Mesenchymal stem cell (in vitro differentiated cells and primary cell): ENCODE measurements at regions not wholly inside any gene's neighbourhood (a gene's known extent, or its start where the extent isn't known, plus 50 kb on each side); places are given as distances from the start of the nearest gene placed in this dataset.

ENCODE experiments used
- DNase-seq: peaks from one replicate; pipeline ENCODE4 v3.0.0-alpha.2; 2013
- H2AFZ ChIP-seq: one replicate; pipeline ENCODE4 v1.6.1; 2013; ENCODE audit warnings: low read depth, mild to moderate bottlenecking, control low read depth, inconsistent platforms, low read length, moderate library complexity
- H2AK5ac ChIP-seq: 2 replicates; pipeline ENCODE4 v1.6.1; 2013; ENCODE audit warnings: low read length, moderate library complexity, mild to moderate bottlenecking, inconsistent platforms; ENCODE audit not compliant: severe bottlenecking
- H2BK120ac ChIP-seq: one replicate; pipeline ENCODE4 v1.6.1; 2013; ENCODE audit warnings: low read depth, mild to moderate bottlenecking, inconsistent platforms, low read length, moderate library complexity
- H2BK12ac ChIP-seq, 2 experiments: one replicate each; pipeline ENCODE4 v1.6.1; 2013; ENCODE audit warnings: inconsistent platforms in 2 of 2, low read length in 2 of 2, mild to moderate bottlenecking in 2 of 2, moderate library complexity in 2 of 2, control low read depth in 1 of 2
- H2BK15ac ChIP-seq: one replicate; pipeline ENCODE4 v1.6.1; 2013; ENCODE audit warnings: mild to moderate bottlenecking, low read depth, inconsistent platforms; ENCODE audit not compliant: poor library complexity, severe bottlenecking
- H2BK5ac ChIP-seq: 2 replicates; pipeline ENCODE4 v1.6.1; 2013; ENCODE audit warnings: low read depth, mild to moderate bottlenecking, low read length, control low read depth, inconsistent platforms; ENCODE audit not compliant: poor library complexity, severe bottlenecking
- H3K14ac ChIP-seq, 2 experiments: one replicate each; pipeline ENCODE4 v1.6.1; 2013; ENCODE audit warnings: inconsistent platforms in 2 of 2, low read length in 2 of 2, control low read depth in 1 of 2, mild to moderate bottlenecking in 1 of 2, moderate library complexity in 1 of 2
- H3K18ac ChIP-seq, 2 experiments: one replicate each; pipeline ENCODE4 v1.6.1; 2013; ENCODE audit warnings: inconsistent platforms in 2 of 2, low read length in 2 of 2, control low read depth in 1 of 2, low read depth in 1 of 2, mild to moderate bottlenecking in 1 of 2
- H3K23ac ChIP-seq, 2 experiments: one replicate each; pipeline ENCODE4 v1.6.1; 2013; ENCODE audit warnings: inconsistent platforms in 2 of 2, low read length in 2 of 2, mild to moderate bottlenecking in 2 of 2, moderate library complexity in 2 of 2, control low read depth in 1 of 2
- H3K27ac ChIP-seq: 2 replicates; pipeline ENCODE4 v1.5.1; 2013; ENCODE audit warnings: mild to moderate bottlenecking, moderate library complexity, low read length, control low read depth, inconsistent platforms; ENCODE audit not compliant: poor library complexity, severe bottlenecking
- H3K27me3 ChIP-seq, 2 experiments: 2 replicates each; pipeline versions ENCODE4 v1.6.1 to v1.7.0; 2013; ENCODE audit warnings: low read length in 2 of 2, mild to moderate bottlenecking in 2 of 2, moderate library complexity in 2 of 2, control low read depth in 1 of 2, inconsistent platforms in 1 of 2; ENCODE audit not compliant: control insufficient read depth in 1 of 2, insufficient read depth in 1 of 2
- H3K36me3 ChIP-seq, 2 experiments: 2 replicates each; pipeline versions ENCODE4 v1.6.1 to v1.7.0; 2013; ENCODE audit warnings: low read length in 2 of 2, control low read depth in 1 of 2, inconsistent platforms in 1 of 2, low read depth in 1 of 2, mild to moderate bottlenecking in 1 of 2; ENCODE audit not compliant: insufficient read depth in 2 of 2, control insufficient read depth in 1 of 2
- H3K4ac ChIP-seq, 2 experiments: one replicate each; pipeline ENCODE4 v1.6.1; 2013; ENCODE audit warnings: inconsistent platforms in 2 of 2, low read length in 2 of 2, mild to moderate bottlenecking in 2 of 2, moderate library complexity in 2 of 2, control low read depth in 1 of 2, low read depth in 1 of 2
- H3K4me1 ChIP-seq: 2 replicates; pipeline ENCODE4 v1.6.1; 2013; ENCODE audit warnings: low read depth, low read length, control low read depth; ENCODE audit not compliant: control insufficient read depth, insufficient read depth
- H3K4me2 ChIP-seq: 2 replicates; pipeline ENCODE4 v1.6.1; 2013; ENCODE audit warnings: low read length, mild to moderate bottlenecking, inconsistent platforms; ENCODE audit not compliant: poor library complexity, severe bottlenecking
- H3K4me3 ChIP-seq, 2 experiments: 2 replicates each; pipeline versions ENCODE4 v1.5.1 to v1.7.0; 2013; ENCODE audit warnings: low read length in 2 of 2, mild to moderate bottlenecking in 2 of 2, control low read depth in 1 of 2, low read depth in 1 of 2; ENCODE audit not compliant: insufficient read depth in 1 of 2
- H3K79me1 ChIP-seq: replicated peaks from 2 replicates; pipeline ENCODE4 v1.6.1; 2013; ENCODE audit warnings: mild to moderate bottlenecking, control low read depth, low read length, inconsistent platforms; ENCODE audit not compliant: poor library complexity, severe bottlenecking
- H3K9ac ChIP-seq: 2 replicates; pipeline ENCODE4 v1.7.0; 2013; ENCODE audit warnings: mild to moderate bottlenecking, low read length, moderate library complexity
- H3K9me3 ChIP-seq: 2 replicates; pipeline ENCODE4 v1.7.0; 2013; ENCODE audit warnings: mild to moderate bottlenecking, low read length; ENCODE audit not compliant: control insufficient read depth
- H4K8ac ChIP-seq: one replicate; pipeline ENCODE4 v1.6.1; 2013; ENCODE audit warnings: inconsistent platforms, mild to moderate bottlenecking, low read length, moderate library complexity
- H4K91ac ChIP-seq: one replicate; pipeline ENCODE4 v1.6.1; 2013; ENCODE audit warnings: mild to moderate bottlenecking, low read length, inconsistent platforms
- WGBS: methylation state at CpG from one replicate; pipeline ENCODE4 v1.1.7; 2013; ENCODE audit warnings: mixed read lengths; 5-methylcytosine and 5-hydroxymethylcytosine counted together

GRCh38 chr13:65768545-65768944 is 1461.6 kb downstream of the PCDH9 start:
- no peak overlapping the region for H3K4me3 ChIP-seq
- WGBS = 82% methylated on average over 6 of the region's 6 CpGs

DNA sequence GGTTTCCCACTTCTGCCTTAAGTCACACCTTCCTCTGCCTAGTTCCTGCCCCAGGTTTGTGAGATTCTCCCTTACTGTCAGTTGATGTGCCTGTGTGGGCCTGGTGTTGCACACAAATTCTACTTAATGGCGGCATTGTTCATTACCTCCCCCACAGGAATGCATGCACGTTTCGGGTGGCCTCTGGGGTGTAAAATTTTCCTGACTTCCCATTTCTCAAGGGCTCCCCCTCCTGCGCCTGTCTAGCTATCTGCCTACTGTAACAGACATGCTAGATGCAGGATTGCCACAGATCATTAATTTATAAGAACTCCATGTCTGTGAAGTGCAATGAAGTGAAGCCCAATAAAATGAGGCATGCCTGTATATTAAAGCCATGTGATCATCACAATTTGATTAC is 1466.3 kb downstream of the PCDH9 start:
- no peak overlapping the region for H3K4me2 ChIP-seq
- 89% methylated on average over 3 of the region's 4 CpGs for WGBS
- no peaks in the 10 kb centered on the region for H3K36me3 ChIP-seq
- no peaks in the 10 kb centered on the region for H3K4me1 ChIP-seq
- no peak overlapping the region for H3K23ac ChIP-seq
- H4K8ac ChIP-seq = no peak overlapping the region
- DNase-seq = no peak
- no peak overlapping the region for H3K27ac ChIP-seq
- H2AK5ac ChIP-seq = no peak overlapping the region
- H2BK5ac ChIP-seq = no peak overlapping the region
- H2BK120ac ChIP-seq = no peak overlapping the region
- no peak overlapping the region for H2AFZ ChIP-seq
- no peak overlapping the region for H3K18ac ChIP-seq
- no peaks in the 10 kb centered on the region for H3K79me1 ChIP-seq
- no peaks in the 10 kb centered on the region for H3K27me3 ChIP-seq
- no peak overlapping the region for H4K91ac ChIP-seq
- H3K4me3 ChIP-seq = no peak overlapping the region
- H3K9me3 ChIP-seq = peaks cover 21% of the 10 kb centered on the region
- no peak overlapping the region for H3K9ac ChIP-seq
- H3K4ac ChIP-seq = no peak overlapping the region
- H2BK12ac ChIP-seq = no peak overlapping the region
- no peak overlapping the region for H2BK15ac ChIP-seq
- no peak overlapping the region for H3K14ac ChIP-seq

More at GRCh38 chr13:65768545-65768944, 1461.6 kb downstream of the PCDH9 start:
- H4K91ac ChIP-seq = no peak overlapping the region
- peak overlapping the region; percentile 7 for H2BK15ac ChIP-seq
- H3K9me3 ChIP-seq = peaks cover 13% of the 10 kb centered on the region
- H2BK5ac ChIP-seq = no peak overlapping the region
- no peak overlapping the region for H4K8ac ChIP-seq
- no peak overlapping the region for H3K27ac ChIP-seq
- H2BK120ac ChIP-seq = no peak overlapping the region
- no peaks in the 10 kb centered on the region for H3K36me3 ChIP-seq
- no peak overlapping the region for H3K23ac ChIP-seq
- no peak overlapping the region for H2BK12ac ChIP-seq
- H3K18ac ChIP-seq = no peak overlapping the region
- no peak overlapping the region for H3K9ac ChIP-seq
- no peaks in the 10 kb centered on the region for H3K79me1 ChIP-seq
- H3K4ac ChIP-seq = no peak overlapping the region
- DNase-seq = no peak
- H3K4me2 ChIP-seq = no peak overlapping the region
- H2AFZ ChIP-seq = no peak overlapping the region
- H3K27me3 ChIP-seq = no peaks in the 10 kb centered on the region
- no peaks in the 10 kb centered on the region for H3K4me1 ChIP-seq
- no peak overlapping the region for H3K14ac ChIP-seq
- no peak overlapping the region for H2AK5ac ChIP-seq

- H2BK15ac ChIP-seq = no peak overlapping the region
- no peak for DNase-seq
- no peaks in the 10 kb centered on the region for H3K27me3 ChIP-seq
- H3K27ac ChIP-seq = no peak overlapping the region
- no peak overlapping the region for H2AFZ ChIP-seq
- H3K14ac ChIP-seq = no peak overlapping the region
- H2BK5ac ChIP-seq = no peak overlapping the region
- no peaks in the 10 kb centered on the region for H3K36me3 ChIP-seq
- H3K4me3 ChIP-seq = no peak overlapping the region
- no peak overlapping the region for H4K91ac ChIP-seq
- H3K4me2 ChIP-seq = no peak overlapping the region
- H4K8ac ChIP-seq = no peak overlapping the region
- no peak overlapping the region for H3K4ac ChIP-seq
- H3K23ac ChIP-seq = no peak overlapping the region
- H3K4me1 ChIP-seq = no peaks in the 10 kb centered on the region
- H3K79me1 ChIP-seq = no peaks in the 10 kb centered on the region
- no peak overlapping the region for H3K9ac ChIP-seq
- H2BK120ac ChIP-seq = no peak overlapping the region
- no peak overlapping the region for H2BK12ac ChIP-seq
- H3K18ac ChIP-seq = no peak overlapping the region
- no peak overlapping the region for H2AK5ac ChIP-seq
- peaks cover 34% of the 10 kb centered on the region for H3K9me3 ChIP-seq
Observed at GRCh38 chr13:65762012-65762411, 1468.1 kb downstream of the PCDH9 start.

DNA sequence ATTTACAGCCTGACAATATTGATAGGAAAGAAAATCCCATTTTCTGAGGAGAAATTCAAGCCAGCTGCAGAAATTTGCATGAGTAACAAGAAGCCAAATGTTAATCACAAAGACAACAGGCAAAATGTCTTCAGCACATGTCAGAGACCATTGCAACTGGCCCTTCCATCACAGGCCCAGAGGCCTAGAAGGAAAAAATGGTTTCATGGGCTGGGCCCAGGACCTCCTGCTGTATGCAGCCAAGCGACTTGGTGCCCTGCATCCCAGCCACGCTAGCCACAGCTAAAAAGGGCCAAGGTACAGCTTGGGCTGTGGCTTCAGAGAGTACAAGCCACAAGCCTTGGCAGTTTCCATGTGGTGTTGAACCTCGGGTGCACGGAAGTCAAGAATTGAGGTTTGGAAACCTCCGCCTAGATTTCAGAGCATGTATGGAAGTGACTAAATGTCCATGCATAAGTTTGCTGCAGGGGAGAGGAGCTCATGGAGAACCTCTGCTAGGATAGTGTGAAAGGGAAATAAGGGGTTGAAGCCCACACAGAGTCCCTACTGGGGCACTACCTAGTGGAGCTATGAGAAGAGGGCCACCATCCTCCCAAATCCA is 1474.0 kb downstream of the PCDH9 start:
- H4K8ac ChIP-seq = no peak overlapping the region
- no peak overlapping the region for H3K14ac ChIP-seq
- H3K9ac ChIP-seq = no peak overlapping the region
- no peaks in the 10 kb centered on the region for H3K4me1 ChIP-seq
- H2BK15ac ChIP-seq = no peak overlapping the region
- H3K4me2 ChIP-seq = no peak overlapping the region
- no peak overlapping the region for H3K23ac ChIP-seq
- no peak for DNase-seq
- H3K4ac ChIP-seq = no peak overlapping the region
- H2BK5ac ChIP-seq = no peak overlapping the region
- no peaks in the 10 kb centered on the region for H3K27me3 ChIP-seq
- no peak overlapping the region for H3K27ac ChIP-seq
- WGBS = 88% methylated on average over 5 of the region's 5 CpGs
- no peak overlapping the region for H2BK12ac ChIP-seq
- H3K79me1 ChIP-seq = no peaks in the 10 kb centered on the region
- H2AFZ ChIP-seq = no peak overlapping the region
- H4K91ac ChIP-seq = no peak overlapping the region
- peaks cover 39% of the 10 kb centered on the region for H3K9me3 ChIP-seq
- H3K18ac ChIP-seq = no peak overlapping the region
- H2AK5ac ChIP-seq = no peak overlapping the region
- H3K4me3 ChIP-seq = no peak overlapping the region
- H2BK120ac ChIP-seq = no peak overlapping the region
- H3K36me3 ChIP-seq = no peaks in the 10 kb centered on the region
